Choroid plexus epithelial cell (primary cell): ENCODE measurements at regions not wholly inside any gene's neighbourhood (a gene's known extent, or its start where the extent isn't known, plus 50 kb on each side); places are given as distances from the start of the nearest gene placed in this dataset.

Source experiments
- DNase-seq: peaks from one replicate; pipeline ENCODE4 v3.0.0-alpha.2; 2010; ENCODE audit warnings: low read depth
- H3K4me3 ChIP-seq: 2 replicates; pipeline ENCODE4 v1.5.1; 2011; ENCODE audit warnings: low read depth, mild to moderate bottlenecking, control low read depth, low read length, moderate library complexity
- TF ChIP-seq, protein P1 (sequence below): conservative IDR thresholded peaks from 2 replicates; pipeline ENCODE4 v1.5.1; 2011; ENCODE audit warnings: low read depth, mild to moderate bottlenecking, control low read depth, inconsistent platforms, low read length, moderate library complexity

DNA sequence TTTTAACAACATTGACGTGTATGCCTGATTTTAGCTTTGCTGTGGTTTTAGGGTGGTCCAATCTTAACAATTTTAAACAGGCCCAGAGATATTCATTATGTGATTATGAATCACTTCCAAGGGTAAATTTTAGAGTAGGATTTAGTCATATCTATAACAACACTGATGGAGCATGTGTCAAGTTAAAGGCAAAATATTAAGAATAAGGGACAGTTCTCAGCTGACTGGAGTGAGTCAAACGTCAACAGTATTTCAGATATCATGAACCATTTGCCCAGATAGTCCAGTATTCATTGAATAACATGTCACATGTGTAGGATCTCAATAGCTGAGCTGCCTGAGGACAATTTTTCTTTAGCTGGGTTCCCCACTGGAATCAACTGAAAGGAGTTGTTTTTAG, 61.3 kb upstream of the VCX2 start:
- no peak overlapping the region for H3K4me3 ChIP-seq
- DNase-seq: no peak
- TF ChIP-seq, protein P1, sequence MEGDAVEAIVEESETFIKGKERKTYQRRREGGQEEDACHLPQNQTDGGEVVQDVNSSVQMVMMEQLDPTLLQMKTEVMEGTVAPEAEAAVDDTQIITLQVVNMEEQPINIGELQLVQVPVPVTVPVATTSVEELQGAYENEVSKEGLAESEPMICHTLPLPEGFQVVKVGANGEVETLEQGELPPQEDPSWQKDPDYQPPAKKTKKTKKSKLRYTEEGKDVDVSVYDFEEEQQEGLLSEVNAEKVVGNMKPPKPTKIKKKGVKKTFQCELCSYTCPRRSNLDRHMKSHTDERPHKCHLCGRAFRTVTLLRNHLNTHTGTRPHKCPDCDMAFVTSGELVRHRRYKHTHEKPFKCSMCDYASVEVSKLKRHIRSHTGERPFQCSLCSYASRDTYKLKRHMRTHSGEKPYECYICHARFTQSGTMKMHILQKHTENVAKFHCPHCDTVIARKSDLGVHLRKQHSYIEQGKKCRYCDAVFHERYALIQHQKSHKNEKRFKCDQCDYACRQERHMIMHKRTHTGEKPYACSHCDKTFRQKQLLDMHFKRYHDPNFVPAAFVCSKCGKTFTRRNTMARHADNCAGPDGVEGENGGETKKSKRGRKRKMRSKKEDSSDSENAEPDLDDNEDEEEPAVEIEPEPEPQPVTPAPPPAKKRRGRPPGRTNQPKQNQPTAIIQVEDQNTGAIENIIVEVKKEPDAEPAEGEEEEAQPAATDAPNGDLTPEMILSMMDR: no peak

DNA sequence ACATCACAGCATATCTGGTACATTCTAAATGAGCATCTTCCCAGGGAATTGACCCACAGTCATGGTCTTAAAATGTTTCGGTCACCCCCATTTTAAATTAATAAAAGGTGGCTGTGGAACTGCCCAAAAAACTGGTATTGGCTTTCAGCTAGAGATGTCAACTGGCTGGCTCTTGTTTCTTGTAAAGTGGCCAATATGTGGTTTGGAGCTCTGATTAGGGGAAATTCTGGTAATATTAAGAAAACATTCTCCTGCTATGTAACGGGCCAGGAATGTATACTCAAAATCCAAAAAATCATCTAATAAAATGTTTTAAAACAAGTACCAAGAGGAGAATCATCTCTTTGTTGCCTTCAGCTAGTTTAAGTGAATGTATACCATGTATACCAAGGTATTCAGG, 62.0 kb upstream of the VCX2 start:
- TF ChIP-seq, protein P1: no peak
- peak; percentile 4 for DNase-seq
- H3K4me3 ChIP-seq: no peak overlapping the region

DNA sequence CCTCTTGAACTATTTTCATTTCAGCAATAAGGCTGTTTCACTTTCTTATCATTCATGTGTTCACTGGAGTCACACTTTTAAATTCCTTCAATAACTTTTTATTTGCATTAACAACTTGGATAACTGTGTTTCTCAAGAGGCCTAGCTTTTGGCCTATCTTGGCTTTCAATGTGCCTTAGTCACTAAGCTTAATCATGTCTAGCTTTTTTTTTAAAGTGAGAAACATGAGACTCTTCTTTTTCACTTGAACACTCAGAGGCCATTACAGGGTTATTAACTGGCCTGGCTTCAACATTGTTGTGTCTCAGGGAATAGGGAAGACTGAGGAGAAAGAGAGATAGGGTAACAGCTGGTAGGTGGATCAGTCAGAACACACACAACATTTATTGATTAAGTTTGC, 64.0 kb upstream of the VCX2 start:
- no peak overlapping the region for H3K4me3 ChIP-seq
- TF ChIP-seq, protein P1: no peak
- DNase-seq: peak; percentile 20

DNA sequence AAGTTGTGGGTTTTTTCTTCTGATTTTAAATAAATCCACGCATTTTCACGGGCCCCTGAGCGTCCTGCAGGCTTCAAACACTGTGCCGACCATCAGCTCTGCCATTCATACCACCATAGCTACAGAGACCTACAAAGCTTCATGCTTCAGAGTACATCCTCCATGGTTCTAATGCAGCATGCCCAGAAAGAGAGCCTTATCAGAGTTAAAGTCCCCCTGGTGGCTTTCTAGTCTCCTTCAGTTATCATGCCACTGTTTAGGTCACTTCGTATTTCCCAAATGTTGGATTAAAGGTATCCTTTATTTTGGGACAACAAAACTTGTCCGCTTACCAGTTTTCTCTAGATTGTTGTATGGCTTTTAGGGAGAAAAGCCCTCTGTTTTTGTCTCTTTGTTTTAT, 66.7 kb upstream of the VCX2 start:
- H3K4me3 ChIP-seq: no peak overlapping the region
- TF ChIP-seq, protein P1: no peak
- DNase-seq: no peak

DNA sequence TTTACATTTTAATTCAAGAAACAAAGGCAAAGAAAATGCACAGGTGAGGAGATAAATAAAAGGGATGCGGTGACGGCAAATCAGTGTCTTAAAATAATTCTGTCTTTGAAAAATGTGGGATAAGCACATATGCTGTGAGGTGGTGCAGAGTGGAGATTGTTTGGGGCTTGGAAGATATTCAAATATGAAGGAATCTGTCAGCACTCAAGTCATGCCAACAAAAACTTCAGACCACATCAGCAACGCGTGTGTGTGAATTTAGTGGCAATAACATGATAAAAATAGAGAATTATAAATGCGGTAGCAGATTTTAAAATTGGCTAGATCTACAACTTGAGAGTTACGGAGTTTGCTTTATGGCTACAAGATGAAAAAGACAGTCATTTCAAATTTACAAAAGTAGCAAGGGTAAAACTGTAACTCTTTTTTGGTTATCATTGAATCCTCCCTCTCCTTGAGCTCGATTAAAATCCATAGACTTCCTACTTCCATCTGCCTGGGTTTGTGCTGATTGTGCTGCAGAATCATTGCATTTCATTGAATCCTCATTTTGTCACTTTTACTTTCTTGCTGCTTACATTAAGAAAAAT, 71.5 kb upstream of the VCX2 start:
- TF ChIP-seq, protein P1: no peak
- H3K4me3 ChIP-seq: no peak overlapping the region
- no peak for DNase-seq

DNA sequence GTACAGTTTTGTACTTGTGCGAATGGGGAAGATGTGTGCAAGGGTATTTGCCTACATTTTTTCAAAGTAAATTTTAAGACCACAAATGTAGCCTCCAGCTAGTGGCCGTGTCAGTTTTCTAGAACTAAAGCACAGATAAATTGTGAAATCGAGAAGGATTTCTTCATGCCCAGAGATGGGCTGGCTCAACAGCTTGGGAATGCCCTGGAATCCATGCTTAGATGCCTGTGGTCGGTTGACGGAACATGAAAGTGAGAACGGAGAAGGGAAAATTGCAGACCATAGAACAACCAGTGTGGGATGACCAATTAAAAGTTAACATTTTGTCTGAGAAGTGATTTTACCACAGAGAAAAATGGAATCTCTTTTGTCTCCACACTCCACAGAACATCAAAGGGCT, 73.2 kb upstream of the VCX2 start:
- H3K4me3 ChIP-seq: no peak overlapping the region
- TF ChIP-seq, protein P1: no peak
- no peak for DNase-seq

DNA sequence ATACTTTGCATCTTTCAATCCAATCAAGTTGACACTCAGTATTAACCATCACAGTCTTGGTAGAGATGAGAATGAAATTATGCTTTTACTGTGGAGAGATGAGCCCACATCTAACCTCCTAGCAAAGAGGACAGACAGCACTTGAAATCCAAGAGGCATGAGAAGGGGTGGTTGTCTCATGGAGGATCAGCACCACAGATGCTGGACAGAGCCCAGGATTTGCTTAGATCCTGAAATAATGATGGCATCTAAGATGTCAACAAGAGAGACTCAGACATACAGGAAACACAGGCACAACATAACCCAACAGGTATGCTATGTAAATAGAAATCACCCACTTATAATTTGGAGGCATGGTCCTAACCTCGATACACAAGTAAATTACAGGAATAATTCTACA, 74.3 kb upstream of the VCX2 start:
- no peak for DNase-seq
- TF ChIP-seq, protein P1: no peak
- H3K4me3 ChIP-seq: no peak overlapping the region
